ENCODE measurements at regions not wholly inside any gene's neighbourhood (a gene's known extent, or its start where the extent isn't known, plus 50 kb on each side); places are given as distances from the start of the nearest gene placed in this dataset.

DNA sequence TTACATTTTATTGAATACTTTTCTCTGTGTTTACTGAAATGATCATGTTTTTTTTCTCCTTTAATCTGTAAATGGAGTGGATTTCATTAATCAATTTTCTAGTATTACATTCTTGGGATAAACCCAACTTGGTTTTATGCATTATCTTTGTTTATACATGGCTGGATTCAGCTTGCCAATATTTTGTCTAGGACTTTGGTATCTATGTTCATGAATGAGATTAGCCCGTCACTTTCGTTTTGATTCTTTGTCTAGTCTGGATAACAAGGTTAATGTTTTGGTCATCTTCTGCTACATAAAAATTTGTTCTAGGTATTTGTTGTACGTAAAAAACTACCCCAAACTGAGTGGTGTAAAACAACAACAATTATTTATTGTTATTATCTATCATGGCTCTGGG lies 127.9 kb upstream of the PAX6 start:
- TF ChIP-seq, protein P1, sequence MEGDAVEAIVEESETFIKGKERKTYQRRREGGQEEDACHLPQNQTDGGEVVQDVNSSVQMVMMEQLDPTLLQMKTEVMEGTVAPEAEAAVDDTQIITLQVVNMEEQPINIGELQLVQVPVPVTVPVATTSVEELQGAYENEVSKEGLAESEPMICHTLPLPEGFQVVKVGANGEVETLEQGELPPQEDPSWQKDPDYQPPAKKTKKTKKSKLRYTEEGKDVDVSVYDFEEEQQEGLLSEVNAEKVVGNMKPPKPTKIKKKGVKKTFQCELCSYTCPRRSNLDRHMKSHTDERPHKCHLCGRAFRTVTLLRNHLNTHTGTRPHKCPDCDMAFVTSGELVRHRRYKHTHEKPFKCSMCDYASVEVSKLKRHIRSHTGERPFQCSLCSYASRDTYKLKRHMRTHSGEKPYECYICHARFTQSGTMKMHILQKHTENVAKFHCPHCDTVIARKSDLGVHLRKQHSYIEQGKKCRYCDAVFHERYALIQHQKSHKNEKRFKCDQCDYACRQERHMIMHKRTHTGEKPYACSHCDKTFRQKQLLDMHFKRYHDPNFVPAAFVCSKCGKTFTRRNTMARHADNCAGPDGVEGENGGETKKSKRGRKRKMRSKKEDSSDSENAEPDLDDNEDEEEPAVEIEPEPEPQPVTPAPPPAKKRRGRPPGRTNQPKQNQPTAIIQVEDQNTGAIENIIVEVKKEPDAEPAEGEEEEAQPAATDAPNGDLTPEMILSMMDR (IDR thresholded peaks at IDR 0.05) = no peak
- TF ChIP-seq POLR2A (IDR thresholded peaks at IDR 0.05) = no peak

All from Peyer's patch (tissue), 4 donors.